ENCODE measurements at regions not wholly inside any gene's neighbourhood (a gene's known extent, or its start where the extent isn't known, plus 50 kb on each side); places are given as distances from the start of the nearest gene placed in this dataset.

DNA sequence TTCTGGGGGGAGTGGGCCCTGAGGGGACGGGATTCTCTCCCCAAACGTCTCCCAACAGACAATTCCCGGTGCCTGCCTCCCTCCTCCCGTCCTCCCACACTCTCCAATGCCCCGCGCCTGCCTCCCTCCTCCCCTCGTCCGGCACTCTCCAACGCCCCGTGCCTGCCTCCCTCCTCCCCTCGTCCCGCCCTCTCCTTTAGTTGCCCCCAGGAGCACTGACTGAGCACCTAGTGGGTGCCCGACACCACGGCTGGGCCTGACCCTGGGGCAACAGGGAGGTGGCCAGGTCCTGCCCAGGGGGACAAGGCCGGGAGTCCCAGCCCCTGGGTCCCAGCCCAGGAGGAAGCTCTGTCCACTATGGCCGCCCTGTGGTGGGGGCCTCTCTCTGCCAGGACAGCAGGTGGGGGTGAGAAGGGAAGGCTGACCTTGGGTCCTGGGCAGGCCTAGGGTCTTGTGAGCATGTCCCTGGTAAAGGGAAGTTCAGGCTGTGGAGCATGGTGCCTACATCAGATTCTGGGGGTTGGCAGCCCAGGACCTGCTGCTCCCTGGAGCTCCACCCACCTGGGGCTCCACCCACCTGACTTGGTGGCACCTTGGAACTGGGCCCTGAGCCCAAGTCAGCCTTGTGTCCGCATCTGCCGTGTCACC is 942.3 kb downstream of the BRD1 start:
- TF ChIP-seq, protein P1, sequence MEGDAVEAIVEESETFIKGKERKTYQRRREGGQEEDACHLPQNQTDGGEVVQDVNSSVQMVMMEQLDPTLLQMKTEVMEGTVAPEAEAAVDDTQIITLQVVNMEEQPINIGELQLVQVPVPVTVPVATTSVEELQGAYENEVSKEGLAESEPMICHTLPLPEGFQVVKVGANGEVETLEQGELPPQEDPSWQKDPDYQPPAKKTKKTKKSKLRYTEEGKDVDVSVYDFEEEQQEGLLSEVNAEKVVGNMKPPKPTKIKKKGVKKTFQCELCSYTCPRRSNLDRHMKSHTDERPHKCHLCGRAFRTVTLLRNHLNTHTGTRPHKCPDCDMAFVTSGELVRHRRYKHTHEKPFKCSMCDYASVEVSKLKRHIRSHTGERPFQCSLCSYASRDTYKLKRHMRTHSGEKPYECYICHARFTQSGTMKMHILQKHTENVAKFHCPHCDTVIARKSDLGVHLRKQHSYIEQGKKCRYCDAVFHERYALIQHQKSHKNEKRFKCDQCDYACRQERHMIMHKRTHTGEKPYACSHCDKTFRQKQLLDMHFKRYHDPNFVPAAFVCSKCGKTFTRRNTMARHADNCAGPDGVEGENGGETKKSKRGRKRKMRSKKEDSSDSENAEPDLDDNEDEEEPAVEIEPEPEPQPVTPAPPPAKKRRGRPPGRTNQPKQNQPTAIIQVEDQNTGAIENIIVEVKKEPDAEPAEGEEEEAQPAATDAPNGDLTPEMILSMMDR (IDR thresholded peaks at IDR 0.05; ENCODE audit: borderline replicate concordance, insufficient read depth, low read depth, low read length), result no peak
- no peak overlapping the region for H3K4me3 ChIP-seq (ENCODE audit: low read depth, low read length)

DNA sequence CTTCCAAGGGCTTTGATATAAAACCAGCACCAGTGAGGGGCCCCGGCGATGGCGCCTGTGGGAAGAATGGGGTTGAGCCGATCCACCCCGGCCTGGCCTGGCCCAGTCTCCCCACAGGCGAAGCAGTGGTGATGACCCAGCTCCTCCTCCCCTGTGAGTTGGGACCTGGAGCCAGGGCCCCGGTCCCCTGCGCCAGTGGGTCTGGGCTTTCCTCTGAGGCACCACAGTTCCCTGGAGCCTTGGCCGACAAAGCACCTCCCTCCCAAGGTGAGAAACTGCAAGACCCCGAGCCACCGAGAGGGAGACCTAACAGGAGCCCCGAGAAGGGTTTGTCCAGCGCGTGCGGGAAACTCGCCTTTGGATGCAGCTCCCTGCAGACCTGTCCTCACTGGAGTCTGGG is 942.9 kb downstream of the BRD1 start:
- TF ChIP-seq, protein P1 (IDR thresholded peaks at IDR 0.05; ENCODE audit: borderline replicate concordance, insufficient read depth, low read depth, low read length), result no peak
- H3K4me3 ChIP-seq (ENCODE audit: low read depth, low read length), result no peak overlapping the region

DNA sequence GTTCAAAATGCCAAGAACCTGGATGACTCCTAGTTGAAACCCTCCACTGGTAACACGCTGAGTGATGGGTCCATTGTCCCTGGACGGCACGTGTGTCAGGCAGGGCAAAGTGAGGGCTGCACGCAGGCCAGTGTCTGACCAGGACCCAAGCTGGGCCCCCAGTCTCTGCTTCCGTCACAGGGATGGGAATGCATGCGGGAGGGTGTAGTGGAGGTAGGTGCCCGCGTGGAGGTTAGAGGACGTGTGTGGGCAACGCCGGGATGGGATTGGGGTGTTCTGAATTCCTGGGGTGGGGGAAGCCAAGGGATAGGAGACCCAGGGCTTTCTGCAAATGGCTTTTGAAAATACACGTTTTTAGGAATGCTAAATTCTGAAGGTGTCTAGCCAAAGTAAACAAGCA is 943.3 kb downstream of the BRD1 start:
- TF ChIP-seq, protein P1 (IDR thresholded peaks at IDR 0.05; ENCODE audit: borderline replicate concordance, insufficient read depth, low read depth, low read length), result no peak
- H3K4me3 ChIP-seq (ENCODE audit: low read depth, low read length), result no peak overlapping the region

DNA sequence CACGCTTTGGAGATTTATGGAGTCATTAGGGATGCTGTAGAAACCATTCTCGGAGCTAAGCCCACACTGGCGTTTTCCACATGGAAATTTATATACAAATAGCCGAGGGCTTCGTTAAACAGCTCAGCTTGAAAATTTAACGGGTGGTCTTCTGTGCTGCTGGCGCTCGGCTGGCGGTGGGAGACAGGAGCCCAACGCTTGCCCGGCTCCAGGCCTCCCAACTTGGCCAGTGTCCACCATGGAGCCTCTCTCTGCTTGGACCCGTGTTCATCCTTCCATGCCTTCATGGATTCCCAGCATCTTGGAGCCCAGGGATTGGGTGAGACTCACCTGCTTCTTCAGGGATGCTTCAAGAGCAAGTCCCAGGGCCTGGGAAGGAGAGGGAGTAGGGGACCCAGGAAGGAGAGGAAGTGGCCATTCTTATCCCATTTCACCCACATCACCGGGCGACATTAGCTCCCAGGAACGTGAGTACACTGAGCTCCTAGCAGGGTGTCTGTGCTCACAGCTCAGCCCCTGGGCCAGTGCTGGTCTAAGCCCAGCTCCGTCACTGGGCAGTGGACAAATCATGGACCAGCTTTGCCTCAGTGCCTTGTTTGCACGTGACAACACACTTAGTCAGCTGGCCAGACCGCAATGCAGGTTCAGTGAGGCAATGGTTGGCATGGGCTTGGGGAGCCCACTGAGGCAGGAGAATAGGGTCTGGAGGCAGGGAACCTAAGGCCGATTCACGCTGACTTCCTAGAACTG is 944.3 kb downstream of the BRD1 start:
- H3K4me3 ChIP-seq (ENCODE audit: low read depth, low read length), result no peak overlapping the region
- TF ChIP-seq, protein P1 (IDR thresholded peaks at IDR 0.05; ENCODE audit: borderline replicate concordance, insufficient read depth, low read depth, low read length), result no peak

DNA sequence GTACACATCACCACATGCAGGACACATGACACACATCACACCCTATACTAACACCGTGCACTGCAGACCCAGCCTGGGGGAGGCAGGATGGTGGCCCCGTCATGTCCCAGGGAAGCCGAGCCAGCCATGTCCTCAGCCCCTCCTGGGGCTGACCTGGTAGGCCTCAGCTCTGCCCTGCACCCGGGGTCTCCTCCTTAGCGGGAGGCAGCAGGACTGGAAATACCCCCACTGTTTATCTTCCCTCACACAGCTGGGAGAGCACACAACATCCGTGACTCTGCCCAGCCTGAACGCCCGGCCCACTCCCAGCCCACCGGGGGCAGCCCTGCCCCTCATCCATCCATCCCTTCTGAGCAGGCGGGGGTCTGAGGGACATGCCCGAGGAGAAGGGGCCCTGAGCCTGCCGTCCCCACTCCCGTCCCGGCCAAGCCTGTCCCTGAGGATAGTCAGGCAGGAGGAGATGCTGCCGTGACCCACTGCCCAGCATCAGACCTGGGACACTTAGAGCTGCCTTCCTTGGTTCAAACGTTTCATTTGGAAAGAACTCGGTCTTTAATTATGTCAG is 945.0 kb downstream of the BRD1 start:
- TF ChIP-seq, protein P1 (IDR thresholded peaks at IDR 0.05; ENCODE audit: borderline replicate concordance, insufficient read depth, low read depth, low read length), result no peak
- H3K4me3 ChIP-seq (ENCODE audit: low read depth, low read length), result no peak overlapping the region

DNA sequence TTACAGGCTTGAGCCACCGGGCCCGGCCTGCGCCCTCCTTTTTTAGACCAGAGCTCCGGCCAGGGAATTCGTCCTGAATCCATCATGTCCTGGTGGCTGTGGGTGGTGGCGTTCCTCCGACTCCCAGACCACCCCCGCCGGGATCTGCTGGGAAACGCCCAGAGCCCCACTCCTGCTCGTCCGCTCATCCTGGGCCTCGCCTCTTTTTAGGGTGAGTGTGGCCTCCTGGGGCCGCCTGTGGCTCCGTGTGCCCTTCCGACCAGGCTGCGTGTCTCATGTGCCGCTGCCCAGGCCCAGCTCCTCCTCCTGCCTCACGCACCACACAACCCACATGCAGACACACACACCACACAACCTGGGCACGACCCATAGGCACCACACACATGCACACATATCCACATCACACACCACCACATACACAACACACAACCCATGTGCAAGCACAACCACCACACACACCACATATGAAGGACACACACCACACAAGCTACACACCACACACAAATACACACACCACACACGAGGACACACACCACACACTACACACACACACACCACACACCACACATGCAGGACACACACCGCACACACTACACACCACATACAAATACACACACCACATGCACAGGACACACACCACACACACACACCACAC is 946.2 kb downstream of the BRD1 start:
- TF ChIP-seq, protein P1 (IDR thresholded peaks at IDR 0.05; ENCODE audit: borderline replicate concordance, insufficient read depth, low read depth, low read length), result no peak
- no peak overlapping the region for H3K4me3 ChIP-seq (ENCODE audit: low read depth, low read length)
